ENCODE measurements at regions not wholly inside any gene's neighbourhood (a gene's known extent, or its start where the extent isn't known, plus 50 kb on each side); places are given as distances from the start of the nearest gene placed in this dataset.

DNA sequence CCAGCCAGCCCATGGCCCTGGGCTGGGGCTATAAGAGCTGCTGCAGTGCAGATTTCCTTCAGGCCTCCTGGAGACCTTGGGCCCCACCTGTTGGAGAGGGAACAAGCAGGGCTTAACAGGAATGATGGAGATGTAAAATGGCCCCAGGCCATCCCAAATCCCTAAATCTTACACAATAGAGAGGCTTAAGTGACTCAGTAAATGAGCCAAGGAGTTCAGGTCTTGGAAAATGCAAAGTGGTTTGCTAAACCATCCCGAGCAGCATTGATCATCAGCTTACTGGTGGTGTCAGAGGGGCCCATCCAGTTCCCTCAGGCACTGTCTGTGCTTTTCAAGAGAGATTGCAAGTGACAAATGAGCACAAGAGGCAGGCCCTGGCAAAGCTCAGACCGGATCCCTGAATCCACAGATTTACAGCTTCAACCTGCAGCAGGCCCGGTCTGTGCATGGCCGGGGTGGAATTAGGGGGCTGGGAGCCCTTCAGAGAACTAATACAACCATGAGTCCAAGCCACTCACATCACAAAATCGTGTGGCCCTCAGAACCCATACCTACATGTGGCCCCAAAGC is 325.4 kb downstream of the UACA start:
- TF ChIP-seq, protein P1, sequence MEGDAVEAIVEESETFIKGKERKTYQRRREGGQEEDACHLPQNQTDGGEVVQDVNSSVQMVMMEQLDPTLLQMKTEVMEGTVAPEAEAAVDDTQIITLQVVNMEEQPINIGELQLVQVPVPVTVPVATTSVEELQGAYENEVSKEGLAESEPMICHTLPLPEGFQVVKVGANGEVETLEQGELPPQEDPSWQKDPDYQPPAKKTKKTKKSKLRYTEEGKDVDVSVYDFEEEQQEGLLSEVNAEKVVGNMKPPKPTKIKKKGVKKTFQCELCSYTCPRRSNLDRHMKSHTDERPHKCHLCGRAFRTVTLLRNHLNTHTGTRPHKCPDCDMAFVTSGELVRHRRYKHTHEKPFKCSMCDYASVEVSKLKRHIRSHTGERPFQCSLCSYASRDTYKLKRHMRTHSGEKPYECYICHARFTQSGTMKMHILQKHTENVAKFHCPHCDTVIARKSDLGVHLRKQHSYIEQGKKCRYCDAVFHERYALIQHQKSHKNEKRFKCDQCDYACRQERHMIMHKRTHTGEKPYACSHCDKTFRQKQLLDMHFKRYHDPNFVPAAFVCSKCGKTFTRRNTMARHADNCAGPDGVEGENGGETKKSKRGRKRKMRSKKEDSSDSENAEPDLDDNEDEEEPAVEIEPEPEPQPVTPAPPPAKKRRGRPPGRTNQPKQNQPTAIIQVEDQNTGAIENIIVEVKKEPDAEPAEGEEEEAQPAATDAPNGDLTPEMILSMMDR (IDR thresholded peaks at IDR 0.05; ENCODE audit: control insufficient read depth, extremely low read depth, insufficient read depth), result no peak
- no peak for DNase-seq (ENCODE audit: low read depth)
- no peak overlapping the region for H3K4me3 ChIP-seq (ENCODE audit: low read depth, low read length)

GRCh38 chr15:70437089-70437488 is 326.3 kb downstream of the UACA start:
- TF ChIP-seq, protein P1 (IDR thresholded peaks at IDR 0.05; ENCODE audit: control insufficient read depth, extremely low read depth, insufficient read depth), result no peak
- no peak overlapping the region for H3K4me3 ChIP-seq (ENCODE audit: low read depth, low read length)
- no peak for DNase-seq (ENCODE audit: low read depth)

- TF ChIP-seq, protein P1 (IDR thresholded peaks at IDR 0.05; ENCODE audit: control insufficient read depth, extremely low read depth, insufficient read depth), result no peak
- no peak overlapping the region for H3K4me3 ChIP-seq (ENCODE audit: low read depth, low read length)
- DNase-seq (ENCODE audit: low read depth), result no peak
Observed at GRCh38 chr15:70436428-70436827, 326.9 kb downstream of the UACA start.

GRCh38 chr15:70435872-70436271 is 327.5 kb downstream of the UACA start:
- no peak for DNase-seq (ENCODE audit: low read depth)
- TF ChIP-seq, protein P1 (IDR thresholded peaks at IDR 0.05; ENCODE audit: control insufficient read depth, extremely low read depth, insufficient read depth), result no peak
- no peak overlapping the region for H3K4me3 ChIP-seq (ENCODE audit: low read depth, low read length)

DNA sequence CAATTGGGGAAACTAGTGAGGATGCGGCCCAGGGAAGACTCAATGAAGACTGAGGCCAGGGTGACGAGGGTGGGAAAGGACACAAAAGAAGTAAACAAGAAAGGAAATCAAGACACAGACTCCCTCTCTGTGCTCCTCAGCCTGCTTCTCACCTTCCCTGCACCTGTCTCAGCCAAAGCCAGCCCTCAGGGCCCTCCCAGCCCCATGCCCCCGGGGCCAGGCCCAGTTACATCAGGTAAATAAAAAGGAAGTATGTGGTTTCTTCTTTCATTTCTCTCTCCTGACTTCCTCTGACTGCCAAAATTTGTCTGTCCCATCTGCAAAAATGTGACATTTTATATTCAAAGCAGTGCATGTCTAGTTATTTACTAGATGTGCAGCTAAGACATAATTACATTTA is 328.0 kb downstream of the UACA start:
- no peak overlapping the region for H3K4me3 ChIP-seq (ENCODE audit: low read depth, low read length)
- no peak for DNase-seq (ENCODE audit: low read depth)
- TF ChIP-seq, protein P1 (IDR thresholded peaks at IDR 0.05; ENCODE audit: control insufficient read depth, extremely low read depth, insufficient read depth), result no peak

DNA sequence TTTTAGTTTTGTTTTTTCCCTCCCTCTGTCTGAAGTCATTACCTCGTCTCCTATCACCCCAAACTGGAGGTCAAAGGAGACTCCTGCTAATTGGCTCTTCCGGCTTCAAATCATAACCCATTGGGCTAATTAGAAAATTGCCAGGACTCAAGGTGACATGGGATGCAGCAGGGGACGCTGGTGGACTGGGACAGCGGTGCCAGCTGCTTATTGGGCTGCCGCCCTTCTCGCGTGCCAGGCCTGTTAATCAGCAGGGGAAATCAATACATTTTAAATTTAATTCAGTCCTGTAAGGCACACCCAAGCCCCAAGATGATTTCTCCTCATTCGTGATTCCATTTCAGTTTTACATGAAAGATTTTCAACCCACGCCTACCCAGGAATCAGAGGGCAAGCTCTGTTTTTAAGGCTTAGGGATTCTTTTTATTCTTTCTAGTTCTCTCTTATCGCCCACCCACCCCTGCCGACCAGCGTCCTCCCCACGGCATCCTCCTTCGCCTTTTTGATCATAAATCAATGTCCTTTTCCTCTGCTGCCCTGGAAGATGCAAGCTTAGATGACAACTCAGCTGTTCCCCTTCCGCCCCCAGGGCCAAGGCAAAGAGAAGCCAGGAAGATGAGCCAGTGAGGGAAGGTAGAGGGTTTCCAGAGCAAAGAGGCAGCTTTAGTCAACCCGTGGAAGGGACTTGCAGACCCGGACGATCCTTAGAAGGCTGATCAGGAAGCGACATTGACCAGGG is 329.6 kb downstream of the UACA start:
- no peak for DNase-seq (ENCODE audit: low read depth)
- no peak overlapping the region for H3K4me3 ChIP-seq (ENCODE audit: low read depth, low read length)
- TF ChIP-seq, protein P1 (IDR thresholded peaks at IDR 0.05; ENCODE audit: control insufficient read depth, extremely low read depth, insufficient read depth), result no peak
